GM18951 (cell line): ENCODE measurements at regions not wholly inside any gene's neighbourhood (a gene's known extent, or its start where the extent isn't known, plus 50 kb on each side); places are given as distances from the start of the nearest gene placed in this dataset.

Experiments
- POLR2A ChIP-seq: IDR thresholded peaks from 4 replicates; pipeline ENCODE4 v1.6.1; 2011; ENCODE audit warnings: mild to moderate bottlenecking; ENCODE audit not compliant: insufficient read length, insufficient read depth; ENCODE audit errors: extremely low read depth
- in situ Hi-C: fragments of 300-500 bp; cut with MboI; formaldehyde crosslinking; loops from one replicate; pipeline ENCODE4 v1.12.0; 2022; ENCODE audit warnings: low sequenced_read_pairs, mixed read lengths, inconsistent platforms; ENCODE audit not compliant: unreplicated experiment

DNA sequence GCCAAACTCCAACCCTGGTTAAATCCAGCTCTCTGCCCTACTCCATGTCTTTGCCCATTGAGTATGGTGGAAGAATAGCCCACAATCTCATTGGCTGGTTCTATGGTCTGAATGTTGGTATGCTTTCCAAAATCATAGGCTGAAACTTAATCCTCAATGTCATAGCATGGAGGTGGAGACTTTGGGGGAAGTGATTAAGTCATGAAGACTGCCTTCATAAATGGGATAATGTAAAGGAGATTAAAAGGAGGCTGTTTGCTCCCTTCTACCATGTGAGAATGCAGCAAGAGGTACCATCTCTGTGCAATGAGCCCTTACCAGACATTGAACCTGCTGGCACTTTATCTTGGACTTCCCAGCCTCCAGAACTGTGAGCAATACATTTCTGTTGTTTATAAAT is 54.4 kb upstream of the FDX1 start:
- TF ChIP-seq POLR2A, result no peak
- in situ Hi-C loops, result no loop called here

- no peak for TF ChIP-seq POLR2A
- in situ Hi-C loops, result no loop called here
These were observed 53.7 kb upstream of the FDX1 start for GRCh38 chr11:110376021-110376420.

GRCh38 chr11:110376711-110377324 is 52.9 kb upstream of the FDX1 start:
- no peak for TF ChIP-seq POLR2A
- in situ Hi-C loops, result no loop called here

DNA sequence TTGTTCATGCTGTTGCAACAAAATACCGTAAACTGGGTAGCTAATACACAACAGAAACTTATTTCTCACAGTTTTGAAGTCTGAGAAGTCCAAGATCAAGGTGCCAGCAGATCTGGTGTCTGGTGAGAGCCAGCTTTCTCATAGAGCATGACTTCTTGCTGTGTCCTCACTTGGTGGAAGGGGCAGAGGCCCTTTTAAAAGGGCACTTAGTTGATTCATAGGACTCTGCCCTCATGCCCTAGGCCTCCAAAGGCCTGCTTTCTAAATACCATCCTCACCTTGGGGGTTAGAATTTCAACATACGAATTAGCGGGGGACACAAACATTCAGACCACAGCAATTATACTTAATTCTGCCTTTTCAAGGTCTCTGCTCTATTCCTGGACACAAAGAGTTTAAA is 52.3 kb upstream of the FDX1 start:
- in situ Hi-C loops, result no loop called here
- no peak for TF ChIP-seq POLR2A

DNA sequence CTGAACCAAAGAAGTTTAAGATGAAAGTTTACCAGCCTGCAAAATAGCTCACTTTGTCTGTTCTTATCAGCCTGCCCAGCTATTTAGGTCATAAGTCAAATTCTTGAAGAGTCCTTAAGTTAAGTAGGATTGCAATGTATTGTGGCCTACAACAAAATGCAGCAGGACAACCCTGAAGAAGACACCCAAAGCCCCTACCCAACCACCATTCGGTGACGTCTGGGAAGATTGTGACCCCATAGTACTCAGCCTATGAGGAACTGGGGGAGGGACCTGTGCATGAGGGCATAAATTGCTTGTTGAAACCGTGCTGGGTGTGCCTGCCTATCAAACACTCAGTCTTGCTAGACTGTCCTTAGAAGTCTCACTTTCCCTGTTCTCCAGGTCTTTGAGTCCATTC is 50.5 kb upstream of the FDX1 start:
- in situ Hi-C loops, result no loop called here
- TF ChIP-seq POLR2A, result no peak

GRCh38 chr11:110379936-110380335 is 49.8 kb upstream of the FDX1 start:
- in situ Hi-C loops, result no loop called here
- no peak for TF ChIP-seq POLR2A
